ENCODE measurements at regions not wholly inside any gene's neighbourhood (a gene's known extent, or its start where the extent isn't known, plus 50 kb on each side); places are given as distances from the start of the nearest gene placed in this dataset.

- peaks cover 10 to 15% of the 10 kb centered on the region in 2 experiments for H3K4me1 Mint-ChIP-seq
Observed at GRCh38 chr3:72460205-72461174, 387.8 kb downstream of the SHQ1 start.

More at GRCh38 chr3:72460205-72461174, 387.8 kb downstream of the SHQ1 start:
- Histone ChIP-seq H3K27ac (ENCODE audit: insufficient read length, low read depth, low read length) (no peak overlapping the region), H4K20me1 (ENCODE audit: control insufficient read depth, insufficient read depth, insufficient read length) (no peaks in the 10 kb centered on the region), H3T11ph (ENCODE audit: low read length) (no peak overlapping the region), H3K23me2 (ENCODE audit: insufficient read length, low read depth, low read length, poor library complexity, severe bottlenecking) (no peaks in the 10 kb centered on the region), H3K4me1 (ENCODE audit: insufficient read depth, low read length) (0 out of 2 replicates have a peak, but pooled peaks cover 2% of the 10 kb centered on the region), H3K4ac (ENCODE audit: low read depth, low read length) (no peak overlapping the region), H2BK120ac (ENCODE audit: low read depth, low read length, poor library complexity, severe bottlenecking) (no peak overlapping the region), H3K23ac (ENCODE audit: insufficient read length, low read depth, low read length) (no peak overlapping the region), H3K27me3 (ENCODE audit: insufficient read depth, low read length) (no peaks in the 10 kb centered on the region; the same call in 1 of the 2 replicates), H4K8ac (replicated peaks; ENCODE audit: insufficient read length, low read depth, low read length) (no peak overlapping the region), H3K79me1 (ENCODE audit: insufficient read depth, low read depth, low read length, poor library complexity, severe bottlenecking) (no peaks in the 10 kb centered on the region), H2BK20ac (ENCODE audit: low read depth, low read length, poor library complexity, severe bottlenecking) (no peak overlapping the region), H3K9ac (ENCODE audit: extremely low read depth, insufficient read length, low read length) (no peak overlapping the region), H2AK5ac (ENCODE audit: insufficient read length, low read length) (no peak overlapping the region), H3K18ac (ENCODE audit: insufficient read length, low read depth, low read length) (no peak overlapping the region), H3K9me3 (ENCODE audit: control insufficient read depth, low read depth, low read length) (no peaks in the 10 kb centered on the region), H3K14ac (ENCODE audit: insufficient read depth, low read length) (no peak overlapping the region), H3K56ac (ENCODE audit: insufficient read length, low read depth, low read length) (no peak overlapping the region), H4K91ac (ENCODE audit: insufficient read length, low read depth, low read length) (no peak overlapping the region), H2BK5ac (ENCODE audit: insufficient read length, low read length) (no peak overlapping the region), H2BK15ac (ENCODE audit: low read depth, low read length) (no peak overlapping the region), H2BK12ac (ENCODE audit: insufficient read length, low read depth, low read length) (no peak overlapping the region), H3K4me2 (ENCODE audit: insufficient read depth, insufficient read length, low read length) (no peak overlapping the region), H3K79me2 (ENCODE audit: insufficient read depth, low read length) (no peaks in the 10 kb centered on the region), H4K5ac (ENCODE audit: insufficient read length, low read depth, low read length) (no peak overlapping the region), H2AFZ (ENCODE audit: low read length) (no peak overlapping the region)
- Mint-ChIP-seq H3K36me3 (ENCODE audit: insufficient read depth in 1 of 3, low read depth in 3 of 3) (no peaks in the 10 kb centered on the region), H3K9me3 (no peaks in the 10 kb centered on the region; a peak in 1 of 5 replicates), H3K27me3 (ENCODE audit: low read depth) (peaks cover 19% of the 10 kb centered on the region), H3K27ac (no peak overlapping the region), H3K4me3 (no peak overlapping the region)
- no peak for DNase-seq
- no CpG with 5 or more reads among the region's 8 CpGs for WGBS (ENCODE audit: extremely low coverage, insufficient read length, low lambda C conversion rate)
- TF ChIP-seq CTCF (conservative IDR thresholded peaks at IDR 0.05) = no peak

Measured in H9 (cell line).